ENCODE measurements at regions not wholly inside any gene's neighbourhood (a gene's known extent, or its start where the extent isn't known, plus 50 kb on each side); places are given as distances from the start of the nearest gene placed in this dataset.
"Not testable (repeated sequence)": the region's sequence is repeated elsewhere in the genome, so short reads cannot be mapped to it uniquely, and the experiment has no call there.

DNA sequence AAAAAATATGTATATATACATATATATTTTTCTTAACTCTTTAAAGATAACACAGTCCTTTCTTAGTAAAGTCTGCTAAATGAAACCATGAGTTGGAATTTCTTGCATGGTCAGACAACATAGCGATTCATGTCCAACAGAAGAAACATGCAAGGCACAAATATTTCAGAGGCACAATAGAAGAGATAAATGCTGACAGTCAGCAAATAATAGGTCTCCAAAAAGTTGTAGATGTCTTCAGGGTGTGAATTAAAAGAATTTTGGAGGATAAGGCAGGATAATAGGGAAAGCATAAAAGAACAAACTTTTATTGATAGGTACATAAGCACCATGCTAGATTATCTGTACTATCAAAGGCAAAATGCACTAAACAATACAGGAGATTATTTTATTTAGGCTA, 800.2 kb downstream of the PLCL1 start:
- Histone ChIP-seq H3K27me3 (no peaks in the 10 kb centered on the region), H3K9me3 (no peaks in the 10 kb centered on the region), H3K36me3 (no peaks in the 10 kb centered on the region), H3K4me1 (no peaks in the 10 kb centered on the region), H3K27ac (no peak overlapping the region), H3K4me3 (no peak overlapping the region)
- in situ Hi-C loops (cut with MboI; ENCODE audit: low sequenced_read_pairs in 4 of 4) (no loop called here), intact Hi-C loops (cut with DNase I; ENCODE audit: low total_unique reads) (no loop called here)
- no peak for TF ChIP-seq POLR2A (IDR thresholded peaks at IDR 0.05)
- TF ChIP-seq, protein P1, sequence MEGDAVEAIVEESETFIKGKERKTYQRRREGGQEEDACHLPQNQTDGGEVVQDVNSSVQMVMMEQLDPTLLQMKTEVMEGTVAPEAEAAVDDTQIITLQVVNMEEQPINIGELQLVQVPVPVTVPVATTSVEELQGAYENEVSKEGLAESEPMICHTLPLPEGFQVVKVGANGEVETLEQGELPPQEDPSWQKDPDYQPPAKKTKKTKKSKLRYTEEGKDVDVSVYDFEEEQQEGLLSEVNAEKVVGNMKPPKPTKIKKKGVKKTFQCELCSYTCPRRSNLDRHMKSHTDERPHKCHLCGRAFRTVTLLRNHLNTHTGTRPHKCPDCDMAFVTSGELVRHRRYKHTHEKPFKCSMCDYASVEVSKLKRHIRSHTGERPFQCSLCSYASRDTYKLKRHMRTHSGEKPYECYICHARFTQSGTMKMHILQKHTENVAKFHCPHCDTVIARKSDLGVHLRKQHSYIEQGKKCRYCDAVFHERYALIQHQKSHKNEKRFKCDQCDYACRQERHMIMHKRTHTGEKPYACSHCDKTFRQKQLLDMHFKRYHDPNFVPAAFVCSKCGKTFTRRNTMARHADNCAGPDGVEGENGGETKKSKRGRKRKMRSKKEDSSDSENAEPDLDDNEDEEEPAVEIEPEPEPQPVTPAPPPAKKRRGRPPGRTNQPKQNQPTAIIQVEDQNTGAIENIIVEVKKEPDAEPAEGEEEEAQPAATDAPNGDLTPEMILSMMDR (IDR thresholded peaks at IDR 0.05 in 4 of 5, conservative IDR thresholded peaks at IDR 0.05 in 1 of 5), result no peak
- DNase-seq, result no peak
- no peak for ATAC-seq

DNA sequence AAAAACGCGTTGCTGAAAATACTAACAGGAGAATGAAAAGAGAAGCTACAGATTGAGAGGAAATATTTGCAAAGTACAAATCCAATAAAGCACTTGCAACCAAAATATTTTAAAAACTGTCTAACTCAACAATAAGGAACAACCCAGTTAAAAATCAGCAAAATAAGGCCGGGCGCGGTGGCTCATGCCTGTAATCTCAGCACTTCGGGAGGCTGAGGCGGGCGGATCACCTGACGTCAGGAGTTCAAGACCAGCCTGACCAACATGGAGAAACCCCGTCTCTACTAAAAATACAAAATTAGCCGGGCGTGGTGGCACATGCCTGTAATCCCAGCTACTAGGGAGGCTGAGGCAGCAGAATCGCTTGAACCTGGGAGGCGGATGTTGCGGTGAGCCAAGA, 798.6 kb downstream of the PLCL1 start:
- H3K4me3 ChIP-seq; H3K27me3 ChIP-seq; ATAC-seq; H3K36me3 ChIP-seq; H3K9me3 ChIP-seq; in situ Hi-C loops (cut with MboI; ENCODE audit: low sequenced_read_pairs in 4 of 4); DNase-seq; intact Hi-C loops (cut with DNase I; ENCODE audit: low total_unique reads); H3K27ac ChIP-seq; H3K4me1 ChIP-seq: not testable (repeated sequence)

- no peaks in the 10 kb centered on the region for H3K36me3 ChIP-seq
- DNase-seq (no peak), ATAC-seq (no peak)
- intact Hi-C loops (cut with DNase I; ENCODE audit: low total_unique reads) (no loop called here), in situ Hi-C loops (cut with MboI; ENCODE audit: low sequenced_read_pairs in 4 of 4) (no loop called here)
- no peak overlapping the region for H3K4me3 ChIP-seq
- no peaks in the 10 kb centered on the region for H3K27me3 ChIP-seq
- TF ChIP-seq POLR2A (IDR thresholded peaks at IDR 0.05), result no peak
- TF ChIP-seq, protein P1 (IDR thresholded peaks at IDR 0.05 in 4 of 5, conservative IDR thresholded peaks at IDR 0.05 in 1 of 5), result no peak
- no peak overlapping the region for H3K27ac ChIP-seq
- H3K4me1 ChIP-seq, result no peaks in the 10 kb centered on the region
- no peaks in the 10 kb centered on the region for H3K9me3 ChIP-seq
These were observed 793.3 kb downstream of the PLCL1 start for GRCh38 chr2:198597648-198598047.

DNA sequence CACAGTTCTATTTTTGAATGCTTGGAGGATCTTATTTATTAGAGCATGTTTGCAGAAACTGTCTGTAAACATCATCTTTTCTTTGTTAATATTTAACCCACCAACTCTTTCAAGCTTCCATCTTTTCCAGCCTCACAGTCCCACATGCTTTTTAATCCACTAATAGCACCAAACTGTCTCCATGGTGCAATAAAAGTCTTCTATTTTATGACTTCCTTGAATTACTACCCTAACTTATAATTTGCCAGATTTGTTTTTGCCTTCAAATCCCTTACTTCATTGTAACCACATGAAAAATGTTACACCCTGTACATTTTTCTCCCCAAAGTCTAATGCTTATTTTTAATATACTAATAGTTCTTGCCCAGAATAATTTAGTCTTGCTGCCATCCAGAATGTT, 792.6 kb downstream of the PLCL1 start:
- Histone ChIP-seq H3K4me1 (no peaks in the 10 kb centered on the region), H3K27me3 (no peaks in the 10 kb centered on the region), H3K4me3 (no peak overlapping the region), H3K9me3 (no peaks in the 10 kb centered on the region), H3K27ac (no peak overlapping the region), H3K36me3 (no peaks in the 10 kb centered on the region)
- no peak for ATAC-seq
- in situ Hi-C loops (cut with MboI; ENCODE audit: low sequenced_read_pairs in 4 of 4) (no loop called here), intact Hi-C loops (cut with DNase I; ENCODE audit: low total_unique reads) (no loop called here)
- TF ChIP-seq, protein P1 (IDR thresholded peaks at IDR 0.05 in 4 of 5, conservative IDR thresholded peaks at IDR 0.05 in 1 of 5), result no peak
- no peak for TF ChIP-seq POLR2A (IDR thresholded peaks at IDR 0.05)
- DNase-seq, result no peak

DNA sequence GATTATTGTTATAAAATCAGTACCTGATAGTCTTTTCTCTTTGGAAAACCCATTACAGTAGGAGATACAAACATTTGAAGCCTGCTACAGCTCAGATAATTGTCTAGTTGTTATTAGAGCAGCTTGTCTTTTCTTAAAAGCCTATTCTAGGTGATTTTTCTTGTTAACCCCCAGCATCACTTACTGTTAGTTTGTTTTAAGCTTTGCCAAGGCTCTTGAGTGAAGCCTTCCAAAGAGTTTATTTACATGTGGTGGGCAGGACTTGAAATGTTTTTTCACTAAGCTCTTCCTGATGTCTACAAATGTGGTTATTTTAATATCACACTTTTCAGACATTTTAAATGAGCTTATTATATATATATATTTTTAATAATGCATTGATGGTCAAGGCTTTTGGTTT, 791.3 kb downstream of the PLCL1 start:
- TF ChIP-seq POLR2A (IDR thresholded peaks at IDR 0.05), result no peak
- TF ChIP-seq, protein P1 (IDR thresholded peaks at IDR 0.05 in 4 of 5, conservative IDR thresholded peaks at IDR 0.05 in 1 of 5), result no peak
- H3K27me3 ChIP-seq, result no peaks in the 10 kb centered on the region
- no peak for ATAC-seq
- intact Hi-C loops (cut with DNase I; ENCODE audit: low total_unique reads), result no loop called here
- no peaks in the 10 kb centered on the region for H3K9me3 ChIP-seq
- no peak overlapping the region for H3K4me3 ChIP-seq
- in situ Hi-C loops (cut with MboI; ENCODE audit: low sequenced_read_pairs in 4 of 4), result no loop called here
- no peak for DNase-seq
- no peaks in the 10 kb centered on the region for H3K4me1 ChIP-seq
- no peak overlapping the region for H3K27ac ChIP-seq
- no peaks in the 10 kb centered on the region for H3K36me3 ChIP-seq

All from gastrocnemius medialis (tissue), 4 donors.